GM21367 (cell line): ENCODE measurements at regions not wholly inside any gene's neighbourhood (a gene's known extent, or its start where the extent isn't known, plus 50 kb on each side); places are given as distances from the start of the nearest gene placed in this dataset.
"Not testable (repeated sequence)": the region's sequence is repeated elsewhere in the genome, so short reads cannot be mapped to it uniquely, and the experiment has no call there.

Source experiments
- ATAC-seq: cut with Tn5 transposase; IDR thresholded peaks from one replicate; pipeline ENCODE4 v1.9.1; 2021; ENCODE audit not compliant: unreplicated experiment

DNA sequence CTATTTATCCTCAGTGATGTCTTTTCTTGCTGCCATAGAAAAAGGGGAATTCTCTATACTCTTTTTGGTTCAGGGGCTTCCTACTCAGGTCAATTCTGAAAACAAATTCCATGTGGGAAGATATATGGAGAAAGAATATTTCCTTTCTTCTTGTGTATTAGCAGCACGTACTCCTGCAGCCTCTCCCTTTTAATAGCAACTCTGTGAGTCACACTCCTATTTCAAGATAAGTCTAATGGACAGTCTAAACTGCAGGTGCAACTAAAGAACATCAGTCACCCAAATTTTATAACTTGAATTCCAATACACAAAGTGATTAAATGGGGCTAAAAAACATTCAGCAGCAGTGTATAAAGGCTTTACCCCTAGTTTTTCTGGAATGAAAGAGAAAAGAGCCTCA lies 942.2 kb downstream of the CNTNAP5 start:
- ATAC-seq, result no peak

- ATAC-seq, result no peak
These were observed 944.9 kb downstream of the CNTNAP5 start for GRCh38 chr2:124970030-124970429.

- no peak for ATAC-seq
These were observed 948.3 kb downstream of the CNTNAP5 start for GRCh38 chr2:124973396-124973795.

DNA sequence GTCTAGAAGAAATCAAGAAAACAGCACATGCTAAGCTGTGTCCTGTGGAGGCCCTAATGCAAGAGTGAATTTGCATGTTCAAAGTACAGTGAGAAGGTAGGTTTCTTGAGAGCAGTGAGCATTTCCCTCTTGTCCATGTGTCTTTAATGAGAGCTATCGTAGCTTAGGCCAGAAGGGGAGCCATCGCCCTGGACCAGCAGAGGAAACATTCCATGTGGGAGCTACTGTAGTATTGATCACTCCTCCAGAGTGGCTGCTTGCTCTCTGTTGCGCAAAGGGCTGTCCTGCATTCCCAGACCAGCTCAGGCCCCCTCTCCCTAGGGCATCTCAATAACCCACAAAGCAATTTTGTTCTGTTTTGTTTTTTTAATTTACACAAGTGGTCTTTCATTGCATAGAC lies 950.1 kb downstream of the CNTNAP5 start:
- no peak for ATAC-seq

DNA sequence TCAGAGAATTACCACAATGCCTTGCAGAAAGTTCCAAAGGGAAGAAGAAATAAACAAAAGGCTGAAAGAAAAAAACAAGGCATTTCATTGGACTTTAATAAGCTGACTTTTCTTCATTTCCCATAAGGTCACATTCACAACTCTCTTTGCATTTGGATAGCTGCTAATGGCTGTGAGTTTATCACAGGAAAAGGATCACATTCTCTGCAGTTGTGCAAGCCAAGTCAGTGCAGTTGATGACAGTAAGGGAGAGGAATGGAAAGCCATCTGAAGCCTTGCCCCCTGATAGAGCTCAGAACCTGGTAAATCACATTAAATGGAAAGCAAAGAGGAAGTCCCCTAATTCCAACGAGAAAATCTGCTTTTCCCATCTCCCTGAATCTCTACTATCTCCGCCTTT lies 950.6 kb downstream of the CNTNAP5 start:
- ATAC-seq, result no peak

GRCh38 chr2:124978597-124978996 lies 953.5 kb downstream of the CNTNAP5 start:
- ATAC-seq, result no peak

GRCh38 chr2:124983595-124983994 lies 958.5 kb downstream of the CNTNAP5 start:
- ATAC-seq, result no peak

GRCh38 chr2:124985270-124985669 lies 960.2 kb downstream of the CNTNAP5 start:
- ATAC-seq, result no peak

DNA sequence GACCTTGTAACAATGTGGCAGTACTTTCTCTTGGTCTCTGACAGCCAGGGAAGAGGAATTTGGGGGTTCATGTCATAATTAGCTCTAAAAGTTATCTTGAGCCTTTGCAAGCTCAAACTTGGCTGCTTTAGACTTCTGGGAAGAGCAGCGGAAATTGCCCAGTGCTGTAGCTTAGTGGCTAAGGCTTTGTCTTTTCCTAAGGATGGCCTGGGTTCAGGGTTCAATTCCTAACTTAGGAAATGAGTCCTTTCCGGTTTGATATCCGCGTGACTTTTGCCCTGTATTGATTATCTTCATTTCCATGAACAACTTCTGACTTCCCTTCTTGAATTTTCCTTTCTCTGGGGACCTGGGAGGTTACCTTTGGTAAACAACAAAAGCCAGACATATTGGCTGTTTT lies 961.0 kb downstream of the CNTNAP5 start:
- no peak for ATAC-seq

DNA sequence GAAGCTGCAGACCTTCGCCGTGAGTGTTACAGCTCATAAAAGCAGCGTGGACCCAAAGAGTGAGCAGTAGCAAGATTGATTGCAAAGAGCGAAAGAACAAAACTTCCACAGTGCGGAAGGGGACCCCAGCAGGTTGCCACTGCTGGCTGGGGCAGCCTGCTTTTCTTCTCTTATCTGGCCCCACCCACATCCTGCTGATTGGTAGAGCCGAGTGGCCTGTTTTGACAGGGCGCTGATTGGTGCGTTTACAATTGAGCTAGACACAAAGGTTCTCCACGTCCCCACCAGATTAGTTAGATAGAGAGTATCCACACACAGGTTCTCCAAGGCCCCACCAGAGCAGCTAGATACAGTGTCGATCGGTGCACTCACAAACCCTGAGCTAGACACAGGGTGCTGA lies 961.8 kb downstream of the CNTNAP5 start:
- ATAC-seq, result not testable (repeated sequence)

DNA sequence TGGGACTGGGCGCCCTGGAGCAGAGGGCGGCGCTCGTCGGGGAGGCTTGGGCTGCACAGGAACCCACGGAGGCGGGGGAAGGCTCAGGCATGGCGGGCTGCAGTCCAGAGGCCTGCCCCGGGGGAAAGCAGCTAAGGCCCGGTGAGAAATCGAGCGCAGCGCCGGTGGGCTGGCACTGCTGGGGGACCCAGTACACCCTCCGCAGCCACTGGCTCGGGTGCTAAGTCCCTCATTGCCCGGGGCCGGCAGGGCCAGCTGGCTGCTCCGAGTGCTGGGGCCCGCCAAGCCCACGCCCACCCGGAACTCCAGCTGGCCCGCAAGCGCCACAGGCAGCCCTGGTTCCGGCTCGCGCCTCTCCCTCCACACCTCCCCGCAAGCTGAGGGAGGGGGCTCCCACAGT lies 962.3 kb downstream of the CNTNAP5 start:
- not testable (repeated sequence) for ATAC-seq

DNA sequence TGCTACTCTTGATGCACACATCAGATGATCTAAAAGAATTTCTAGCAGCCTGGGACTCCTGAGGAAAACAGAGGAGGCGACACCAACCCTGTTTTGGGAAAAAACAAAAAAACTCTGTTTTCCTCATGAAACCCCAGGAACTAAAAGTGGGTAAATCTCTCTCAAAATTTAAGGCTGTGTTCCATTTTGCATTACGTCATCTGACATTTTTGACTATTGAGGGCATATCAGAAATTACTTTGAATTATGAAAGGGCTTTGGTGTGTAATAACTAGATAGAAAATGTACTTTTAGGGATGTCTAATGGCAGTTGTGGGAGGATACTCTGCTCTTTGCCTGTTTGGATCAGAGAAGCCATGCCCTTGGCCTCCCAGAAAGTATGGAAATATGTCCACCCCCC lies 963.0 kb downstream of the CNTNAP5 start:
- ATAC-seq, result no peak

DNA sequence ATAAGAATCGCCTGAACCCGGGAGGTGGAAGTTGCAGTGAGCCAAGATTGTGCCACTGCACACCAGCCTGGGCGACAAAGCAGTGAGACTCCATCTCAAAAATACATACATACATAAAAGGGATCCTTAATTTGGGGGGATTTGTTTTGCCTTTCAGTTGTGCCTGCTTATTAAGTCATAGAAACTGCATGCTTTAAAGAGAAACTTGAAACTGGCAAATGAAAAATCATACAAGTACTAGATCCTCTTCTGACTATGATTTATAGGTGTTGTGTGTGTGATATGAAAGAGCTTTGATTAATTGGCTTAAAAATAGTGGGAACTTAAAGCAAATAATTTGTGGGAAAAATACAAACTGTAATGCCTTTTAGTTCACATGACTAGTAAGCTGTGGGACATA lies 963.7 kb downstream of the CNTNAP5 start:
- ATAC-seq, result no peak

GRCh38 chr2:124993809-124994208 lies 968.7 kb downstream of the CNTNAP5 start:
- ATAC-seq, result no peak

DNA sequence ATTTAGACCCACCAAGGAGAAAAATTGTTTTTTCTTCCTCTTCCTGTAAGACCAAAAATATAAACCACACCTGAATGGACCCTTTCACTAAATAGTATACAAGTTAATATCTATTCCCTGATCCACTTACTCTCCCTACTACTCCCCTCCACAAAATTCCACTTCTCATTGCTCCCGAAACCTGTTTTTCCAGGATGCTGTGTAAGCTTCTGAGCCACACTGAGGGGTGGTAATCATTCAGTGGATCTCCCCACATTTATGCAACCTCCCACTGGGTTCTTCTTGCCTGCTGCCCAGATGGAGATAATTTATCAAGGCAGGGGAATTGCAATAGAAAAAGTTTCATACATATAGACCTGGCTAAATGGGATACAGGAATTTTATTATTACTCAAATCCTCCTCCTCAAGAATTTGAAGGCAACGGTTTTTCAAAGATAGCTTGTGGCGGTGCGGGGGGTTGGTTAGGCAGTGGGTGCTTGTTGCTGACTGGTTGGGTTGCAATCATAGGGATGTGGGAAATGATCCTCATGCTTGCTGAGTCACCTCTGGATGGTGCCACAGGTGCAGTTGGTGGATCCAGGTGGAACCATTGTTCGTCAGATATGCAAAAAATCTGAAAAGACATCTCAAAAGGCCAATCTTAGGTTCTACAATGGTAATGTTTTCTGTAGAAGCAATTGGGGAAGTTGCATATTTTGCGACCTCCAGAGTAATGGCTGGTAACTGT lies 970.3 kb downstream of the CNTNAP5 start:
- no peak for ATAC-seq

DNA sequence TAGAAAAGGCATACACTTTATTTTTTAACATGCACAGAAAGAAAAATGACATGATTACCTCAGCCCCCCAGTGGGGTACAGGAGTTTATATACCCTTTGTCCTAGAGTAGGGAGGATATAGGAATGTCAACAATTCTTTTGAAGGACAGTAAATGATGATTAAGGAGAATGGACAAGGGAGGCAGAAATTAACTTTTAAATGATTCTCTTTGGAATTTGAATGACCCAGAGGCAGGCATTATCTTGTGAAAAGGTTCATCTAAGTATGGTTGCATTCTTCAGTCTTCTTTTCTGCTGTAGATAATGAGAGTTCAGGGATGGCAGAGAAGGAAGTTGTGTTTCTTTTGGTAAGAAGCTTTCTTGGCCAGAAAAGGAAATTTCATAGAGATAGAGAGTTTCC lies 971.3 kb downstream of the CNTNAP5 start:
- ATAC-seq, result no peak

DNA sequence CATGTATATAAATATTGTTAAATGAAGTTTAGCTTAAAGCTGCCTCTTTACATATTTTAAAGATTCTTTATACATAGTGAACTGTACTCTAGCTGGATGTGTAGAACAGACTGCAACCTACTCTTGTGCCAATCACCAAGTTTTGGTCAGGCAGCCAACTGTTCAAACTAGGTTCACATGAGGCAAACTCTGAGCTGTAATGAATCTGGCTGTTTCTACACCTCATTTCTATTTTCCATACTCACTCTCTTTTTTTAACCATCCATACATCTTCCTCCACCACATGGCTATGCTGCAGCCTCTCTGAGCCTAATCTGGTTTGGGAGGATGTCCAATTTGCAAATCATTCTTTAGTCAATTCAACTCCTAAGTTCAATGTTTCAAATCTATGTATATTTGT lies 974.8 kb downstream of the CNTNAP5 start:
- ATAC-seq, result no peak

GRCh38 chr2:125004106-125004800 lies 979.2 kb downstream of the CNTNAP5 start:
- ATAC-seq, result no peak

- no peak for ATAC-seq
These were observed 981.6 kb downstream of the CNTNAP5 start for GRCh38 chr2:125006676-125007075.

DNA sequence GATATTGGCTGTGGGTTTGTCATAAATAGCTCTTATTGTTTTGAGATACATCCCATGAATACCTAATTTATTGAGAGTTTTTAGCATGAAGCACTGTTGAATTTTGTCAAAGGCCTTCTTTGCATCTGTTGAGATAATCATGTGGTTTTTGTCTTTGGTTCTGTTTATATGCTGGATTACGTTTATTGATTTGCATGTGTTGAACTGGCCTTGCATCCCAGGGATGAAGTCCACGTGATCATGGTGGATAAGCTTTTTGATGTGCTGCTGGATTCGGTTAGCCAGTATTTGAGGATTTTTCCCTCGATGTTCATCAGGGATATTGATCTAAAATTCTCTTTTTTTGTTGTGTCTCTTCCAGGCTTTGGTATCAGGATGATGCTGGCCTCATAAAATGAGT lies 1003.6 kb downstream of the CNTNAP5 start:
- not testable (repeated sequence) for ATAC-seq

DNA sequence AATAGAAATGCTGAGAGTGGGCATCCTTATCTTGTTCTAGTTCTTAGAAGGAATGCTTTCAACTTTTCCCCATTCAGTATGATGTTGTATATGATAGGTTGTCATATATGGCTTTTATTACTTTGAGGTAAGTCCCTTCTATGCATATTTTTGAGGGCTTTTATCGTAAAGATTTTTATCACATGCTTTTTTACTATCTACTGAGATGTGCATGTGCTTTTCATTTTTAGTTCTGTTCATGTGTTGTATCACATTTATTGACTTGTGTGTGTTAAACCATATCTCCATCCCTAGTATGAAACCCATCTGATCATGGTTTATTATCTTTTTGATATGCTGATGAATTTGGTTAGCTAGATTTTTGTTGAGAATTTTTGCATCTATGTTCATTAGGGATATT lies 1008.8 kb downstream of the CNTNAP5 start:
- ATAC-seq, result no peak

DNA sequence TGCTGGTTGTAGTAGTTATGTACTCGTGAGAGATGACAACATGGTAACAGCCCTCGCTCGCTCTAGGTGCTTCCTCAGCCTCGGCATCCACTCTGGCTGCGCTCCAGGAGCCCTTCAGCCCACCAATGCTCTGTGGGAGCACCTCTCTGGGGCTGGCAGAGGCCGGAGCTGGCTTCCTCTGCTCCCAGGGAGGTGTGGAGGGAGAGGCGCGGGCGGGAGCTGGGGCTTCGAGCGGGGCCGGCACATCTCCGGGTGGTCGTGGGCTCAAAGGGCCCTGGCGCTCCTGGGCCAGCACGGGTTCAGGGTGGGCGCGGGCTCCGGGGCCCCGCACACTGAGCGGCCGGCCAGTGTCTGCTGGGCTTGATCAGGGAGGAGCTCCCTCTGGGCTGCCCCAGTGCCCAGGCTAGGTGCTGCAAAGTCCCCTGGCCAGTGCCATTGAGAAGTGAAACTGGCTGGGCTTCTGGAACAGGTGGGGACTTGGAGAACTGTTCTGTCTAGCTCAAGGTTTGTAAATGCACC lies 1012.1 kb downstream of the CNTNAP5 start:
- no peak for ATAC-seq
